SK-N-MC (cell line): ENCODE measurements at regions not wholly inside any gene's neighbourhood (a gene's known extent, or its start where the extent isn't known, plus 50 kb on each side); places are given as distances from the start of the nearest gene placed in this dataset.

Experiments used
- EZH2 ChIP-seq: fragments of 200-600 bp; sonication (generic); IDR thresholded peaks from one replicate; pipeline ENCODE4 v1.6.1; 2017; ENCODE audit warnings: antibody characterized with exemption
- POLR2AphosphoS5 ChIP-seq: IDR thresholded peaks from 2 replicates; pipeline ENCODE4 v1.6.1; 2012; ENCODE audit warnings: mild to moderate bottlenecking, low read depth, low read length, borderline replicate concordance

DNA sequence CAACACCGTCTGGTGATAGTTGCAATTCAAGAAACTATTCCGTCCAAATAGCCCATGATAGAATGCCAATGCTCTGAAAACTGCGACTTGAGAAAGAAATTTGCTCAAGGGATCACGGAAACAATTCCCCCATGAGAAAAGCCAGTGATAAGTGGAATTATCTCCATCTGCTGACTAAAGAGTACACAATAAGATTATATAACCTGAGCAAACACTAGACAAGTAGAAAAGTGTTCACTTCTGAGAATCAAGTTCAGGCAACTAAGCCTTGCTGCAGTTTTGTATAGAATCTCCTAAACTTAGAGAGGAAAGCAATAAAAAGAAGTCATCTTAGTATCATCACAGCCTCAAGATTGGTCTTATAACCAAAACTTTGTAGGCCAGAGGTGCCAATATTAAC lies 336.3 kb upstream of the NRXN1 start:
- TF ChIP-seq POLR2AphosphoS5 (no peak), EZH2 (no peak)
